ENCODE measurements at regions not wholly inside any gene's neighbourhood (a gene's known extent, or its start where the extent isn't known, plus 50 kb on each side); places are given as distances from the start of the nearest gene placed in this dataset.

DNA sequence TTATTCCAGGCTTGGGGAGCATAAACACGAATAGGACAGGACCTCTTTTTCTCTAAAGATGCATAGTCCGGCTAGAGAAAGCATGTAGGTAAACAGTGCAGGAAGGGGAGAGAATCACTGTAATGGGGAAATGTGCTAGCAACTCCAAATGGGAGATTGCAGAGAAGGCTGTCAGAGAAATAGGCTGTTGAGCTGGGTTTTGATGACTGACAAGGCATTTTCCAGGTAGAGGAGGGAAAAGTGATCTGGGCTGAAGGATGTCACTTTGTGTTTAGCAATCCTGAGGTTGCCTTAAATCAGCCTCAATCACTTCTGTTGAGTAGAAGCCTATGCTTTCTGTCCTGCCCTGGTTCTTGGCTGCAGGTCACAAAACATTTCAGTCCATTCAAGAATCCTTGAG is 242.0 kb upstream of the MEIS1 start:
- TF ChIP-seq, protein P1, sequence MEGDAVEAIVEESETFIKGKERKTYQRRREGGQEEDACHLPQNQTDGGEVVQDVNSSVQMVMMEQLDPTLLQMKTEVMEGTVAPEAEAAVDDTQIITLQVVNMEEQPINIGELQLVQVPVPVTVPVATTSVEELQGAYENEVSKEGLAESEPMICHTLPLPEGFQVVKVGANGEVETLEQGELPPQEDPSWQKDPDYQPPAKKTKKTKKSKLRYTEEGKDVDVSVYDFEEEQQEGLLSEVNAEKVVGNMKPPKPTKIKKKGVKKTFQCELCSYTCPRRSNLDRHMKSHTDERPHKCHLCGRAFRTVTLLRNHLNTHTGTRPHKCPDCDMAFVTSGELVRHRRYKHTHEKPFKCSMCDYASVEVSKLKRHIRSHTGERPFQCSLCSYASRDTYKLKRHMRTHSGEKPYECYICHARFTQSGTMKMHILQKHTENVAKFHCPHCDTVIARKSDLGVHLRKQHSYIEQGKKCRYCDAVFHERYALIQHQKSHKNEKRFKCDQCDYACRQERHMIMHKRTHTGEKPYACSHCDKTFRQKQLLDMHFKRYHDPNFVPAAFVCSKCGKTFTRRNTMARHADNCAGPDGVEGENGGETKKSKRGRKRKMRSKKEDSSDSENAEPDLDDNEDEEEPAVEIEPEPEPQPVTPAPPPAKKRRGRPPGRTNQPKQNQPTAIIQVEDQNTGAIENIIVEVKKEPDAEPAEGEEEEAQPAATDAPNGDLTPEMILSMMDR (conservative IDR thresholded peaks at IDR 0.05; ENCODE audit: low read length): no peak
- TF ChIP-seq EZH2phosphoT487 (IDR thresholded peaks at IDR 0.05; ENCODE audit: borderline replicate concordance): no peak

Measured in Loucy (cell line).